Psoas muscle (tissue), 7 donors: ENCODE measurements at regions not wholly inside any gene's neighbourhood (a gene's known extent, or its start where the extent isn't known, plus 50 kb on each side); places are given as distances from the start of the nearest gene placed in this dataset.

ENCODE experiments used
- ATAC-seq, 4 donors: fragments of 200-7000 bp; cut with Tn5 transposase; one replicate each; pipeline ENCODE4 v1.9.1; 2020; ENCODE audit warnings: moderate library complexity in 3 of 4, mild to moderate bottlenecking in 2 of 4
- DNase-seq, 2 donors: peaks; one replicate each; pipeline ENCODE4 v3.0.0-alpha.2; 2020
- H3K27ac ChIP-seq: fragments of 200-600 bp; one replicate; pipeline ENCODE4 v1.8.0; 2022
- H3K27me3 ChIP-seq, 3 donors: fragments of 200-600 bp in 1 of 3; one replicate each; pipeline versions ENCODE4 v1.6.1 to v1.8.0; 2013 to 2022; ENCODE audit warnings: low read length in 2 of 3, mild to moderate bottlenecking in 2 of 3, moderate library complexity in 1 of 3; ENCODE audit not compliant: insufficient read depth in 3 of 3
- H3K36me3 ChIP-seq, 2 donors: fragments of 200-600 bp in 1 of 2; one replicate each; pipeline versions ENCODE4 v1.6.1 to v1.8.0; 2013 to 2022; ENCODE audit warnings: low read depth in 1 of 2, mild to moderate bottlenecking in 1 of 2, moderate library complexity in 1 of 2; ENCODE audit not compliant: insufficient read depth in 1 of 2
- H3K4me1 ChIP-seq: fragments of 200-600 bp; one replicate; pipeline ENCODE4 v1.8.0; 2022
- H3K4me3 ChIP-seq: fragments of 200-600 bp; one replicate; pipeline ENCODE4 v1.8.0; 2022; ENCODE audit warnings: mild to moderate bottlenecking
- H3K9me3 ChIP-seq: fragments of 200-600 bp; one replicate; pipeline ENCODE4 v1.8.0; 2022
- CTCF ChIP-seq: fragments of 200-600 bp; IDR thresholded peaks from one replicate; pipeline ENCODE4 v1.8.0; 2022; ENCODE audit warnings: antibody characterized with exemption
- WGBS, 3 donors: extraction: QIAGEN DNeasy Blood & Tissue Kit; methylation state at CpG; one replicate each; pipeline versions ENCODE4 v1.1.6 to v1.1.7; 2013; 5-methylcytosine and 5-hydroxymethylcytosine counted together
- intact Hi-C, 2 donors: fragments of 100-400 bp; cut with DNase I; formaldehyde crosslinking; loops; one replicate each; pipeline versions ENCODE4 v1.11.0 to v1.14.2; 2022
- donor health status: healthy with polysubstance abuse.
- donor health status: DM: no; HTN: no; CAD: no; lungs with moderate emphysema.
- donor health status: Bipolar disorder and iron deficiency.
- donor health status: healthy.
- donor health status: DM: yes; HTN: yes; CAD: no.
- donor health status: DM: no; HTN: no; CAD: no.
- donor health status: DM: yes; HTN: yes; CAD: no.

GRCh38 chr10:121653608-121654007 is 55.4 kb upstream of the FGFR2 start:
- TF ChIP-seq CTCF = no peak
- DNase-seq (no peak), ATAC-seq (no peak)
- Histone ChIP-seq H3K27ac (no peak overlapping the region), H3K4me3 (no peak overlapping the region), H3K36me3 (no peaks in the 10 kb centered on the region), H3K9me3 (no peaks in the 10 kb centered on the region), H3K27me3 (no peaks in the 10 kb centered on the region), H3K4me1 (no peaks in the 10 kb centered on the region)
- WGBS, 3 donors = 85 to 93% (median 91%) methylated on average over 8 of the region's 8 CpGs
- intact Hi-C loops = no loop called here

- Histone ChIP-seq H3K36me3 (no peaks in the 10 kb centered on the region), H3K27ac (no peak overlapping the region), H3K4me1 (no peaks in the 10 kb centered on the region), H3K9me3 (no peaks in the 10 kb centered on the region), H3K27me3 (peaks cover 0 to 5% (median 5%) of the 10 kb centered on the region in 3 donors), H3K4me3 (no peak overlapping the region)
- DNase-seq (no peak), ATAC-seq (no peak)
- TF ChIP-seq CTCF = no peak
- WGBS, 3 donors = 62 to 72% (median 62%) methylated on average over 9 of the region's 9 CpGs
- intact Hi-C loops = no loop called here
Observed at GRCh38 chr10:121648493-121648892, 50.2 kb upstream of the FGFR2 start.

- no peaks in the 10 kb centered on the region for H3K4me1 ChIP-seq
- DNase-seq = no peak
- ATAC-seq = no peak
- no peaks in the 10 kb centered on the region for H3K9me3 ChIP-seq
- intact Hi-C loops = no loop called here
- no peak overlapping the region for H3K4me3 ChIP-seq
- no peak overlapping the region for H3K27ac ChIP-seq
- WGBS, 3 donors = 19 to 28% (median 26%) methylated on average over 6 to 7 of the region's 7 CpGs
- no peak for TF ChIP-seq CTCF
- no peaks in the 10 kb centered on the region for H3K36me3 ChIP-seq
- peaks cover 0 to 5% (median 5%) of the 10 kb centered on the region in 3 donors for H3K27me3 ChIP-seq
Observed at GRCh38 chr10:121648059-121648458, 49.8 kb upstream of the FGFR2 start.
